KMS-11 (cell line): ENCODE measurements at regions not wholly inside any gene's neighbourhood (a gene's known extent, or its start where the extent isn't known, plus 50 kb on each side); places are given as distances from the start of the nearest gene placed in this dataset.

Source experiments
- H2AFZ ChIP-seq: fragments of 200-600 bp; sonication (generic); 2 replicates; pipeline ENCODE4 v1.6.1; 2016; ENCODE audit warnings: antibody characterized with exemption, mixed run types, low read depth
- H3K27ac ChIP-seq: fragments of 200-600 bp; sonication (generic); 2 replicates; pipeline ENCODE4 v1.6.1; 2016; ENCODE audit warnings: mild to moderate bottlenecking, mixed run types
- H3K27me3 ChIP-seq: fragments of 200-600 bp; sonication (generic); 2 replicates; pipeline ENCODE4 v1.6.1; 2017; ENCODE audit warnings: mild to moderate bottlenecking, low read depth, mixed run types, moderate library complexity; ENCODE audit not compliant: insufficient read depth
- H3K36me3 ChIP-seq: fragments of 200-600 bp; sonication (generic); 2 replicates; pipeline ENCODE4 v1.6.1; 2017; ENCODE audit warnings: mild to moderate bottlenecking, mixed run types; ENCODE audit not compliant: insufficient read depth
- H3K4me1 ChIP-seq: fragments of 200-600 bp; sonication (generic); 2 replicates; pipeline ENCODE4 v1.6.1; 2016; ENCODE audit warnings: mild to moderate bottlenecking, low read depth, mixed run types; ENCODE audit not compliant: poor library complexity, severe bottlenecking
- H3K4me2 ChIP-seq: fragments of 200-600 bp; sonication (generic); 2 replicates; pipeline ENCODE4 v1.7.0; 2016; ENCODE audit warnings: mild to moderate bottlenecking, mixed run types
- H3K4me3 ChIP-seq: fragments of 200-600 bp; sonication (generic); IDR thresholded peaks from 2 replicates; pipeline ENCODE4 v1.6.1; 2017; ENCODE audit warnings: low read depth, low read length, mixed read lengths; ENCODE audit not compliant: insufficient read depth
- H3K79me2 ChIP-seq: fragments of 200-600 bp; sonication (generic); 2 replicates; pipeline ENCODE4 v1.6.1; 2016; ENCODE audit warnings: low read depth, mixed run types; ENCODE audit not compliant: insufficient read depth
- H3K9ac ChIP-seq: fragments of 200-600 bp; sonication (generic); 2 replicates; pipeline ENCODE4 v1.6.1; 2016; ENCODE audit warnings: mild to moderate bottlenecking, mixed run types
- H4K20me1 ChIP-seq: fragments of 200-600 bp; sonication (generic); 2 replicates; pipeline ENCODE4 v1.6.1; 2016; ENCODE audit warnings: mild to moderate bottlenecking, mixed run types; ENCODE audit not compliant: insufficient read depth
- TF ChIP-seq, protein P1 (sequence below): fragments of 200-600 bp; sonication (generic); conservative IDR thresholded peaks from 2 replicates; pipeline ENCODE4 v1.6.1; 2017; ENCODE audit warnings: low read depth, mild to moderate bottlenecking, antibody characterized with exemption, low read length, moderate library complexity, mixed read lengths

- Histone ChIP-seq H3K27me3 (no peaks in the 10 kb centered on the region), H3K36me3 (no peaks in the 10 kb centered on the region), H3K4me3 (no peak overlapping the region), H3K9ac (no peak overlapping the region), H2AFZ (no peak overlapping the region), H3K27ac (no peak overlapping the region), H3K4me1 (no peaks in the 10 kb centered on the region), H3K4me2 (no peak overlapping the region), H3K79me2 (no peaks in the 10 kb centered on the region), H4K20me1 (no peaks in the 10 kb centered on the region)
- TF ChIP-seq, protein P1, sequence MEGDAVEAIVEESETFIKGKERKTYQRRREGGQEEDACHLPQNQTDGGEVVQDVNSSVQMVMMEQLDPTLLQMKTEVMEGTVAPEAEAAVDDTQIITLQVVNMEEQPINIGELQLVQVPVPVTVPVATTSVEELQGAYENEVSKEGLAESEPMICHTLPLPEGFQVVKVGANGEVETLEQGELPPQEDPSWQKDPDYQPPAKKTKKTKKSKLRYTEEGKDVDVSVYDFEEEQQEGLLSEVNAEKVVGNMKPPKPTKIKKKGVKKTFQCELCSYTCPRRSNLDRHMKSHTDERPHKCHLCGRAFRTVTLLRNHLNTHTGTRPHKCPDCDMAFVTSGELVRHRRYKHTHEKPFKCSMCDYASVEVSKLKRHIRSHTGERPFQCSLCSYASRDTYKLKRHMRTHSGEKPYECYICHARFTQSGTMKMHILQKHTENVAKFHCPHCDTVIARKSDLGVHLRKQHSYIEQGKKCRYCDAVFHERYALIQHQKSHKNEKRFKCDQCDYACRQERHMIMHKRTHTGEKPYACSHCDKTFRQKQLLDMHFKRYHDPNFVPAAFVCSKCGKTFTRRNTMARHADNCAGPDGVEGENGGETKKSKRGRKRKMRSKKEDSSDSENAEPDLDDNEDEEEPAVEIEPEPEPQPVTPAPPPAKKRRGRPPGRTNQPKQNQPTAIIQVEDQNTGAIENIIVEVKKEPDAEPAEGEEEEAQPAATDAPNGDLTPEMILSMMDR: no peak
Observed at GRCh38 chr4:30912098-30912714, 192.0 kb downstream of the PCDH7 start.

GRCh38 chr4:30916337-30917274 lies 196.4 kb downstream of the PCDH7 start:
- Histone ChIP-seq H3K4me3 (no peak overlapping the region), H3K27me3 (no peaks in the 10 kb centered on the region), H2AFZ (no peak overlapping the region), H3K4me2 (no peak overlapping the region), H3K27ac (no peak overlapping the region), H3K36me3 (no peaks in the 10 kb centered on the region), H4K20me1 (no peaks in the 10 kb centered on the region), H3K79me2 (no peaks in the 10 kb centered on the region), H3K9ac (no peak overlapping the region), H3K4me1 (no peaks in the 10 kb centered on the region)
- TF ChIP-seq, protein P1: no peak

DNA sequence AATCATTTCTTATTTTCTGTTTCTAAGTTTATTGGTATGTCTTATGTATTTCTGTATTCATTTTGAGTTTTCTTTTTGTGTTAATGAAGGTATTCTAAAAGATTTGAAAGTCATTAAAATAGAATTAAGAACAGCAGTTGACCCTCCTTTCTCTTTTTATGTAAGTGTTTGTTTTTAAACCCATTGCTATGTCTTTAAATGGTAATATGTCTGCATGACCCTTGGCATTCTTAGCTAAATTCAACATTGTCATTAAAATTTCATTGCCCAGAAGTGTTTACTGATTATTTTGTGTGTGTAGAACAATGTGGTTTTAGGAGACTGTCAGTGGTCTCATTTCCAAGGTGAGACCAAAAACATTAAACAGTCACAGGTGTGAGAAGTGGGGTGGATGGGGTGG lies 197.8 kb downstream of the PCDH7 start:
- H2AFZ ChIP-seq: no peak overlapping the region
- H3K4me1 ChIP-seq: no peaks in the 10 kb centered on the region
- no peaks in the 10 kb centered on the region for H3K27me3 ChIP-seq
- TF ChIP-seq, protein P1: no peak
- no peak overlapping the region for H3K4me2 ChIP-seq
- H3K79me2 ChIP-seq: no peaks in the 10 kb centered on the region
- H3K27ac ChIP-seq: no peak overlapping the region
- no peak overlapping the region for H3K9ac ChIP-seq
- H4K20me1 ChIP-seq: no peaks in the 10 kb centered on the region
- H3K36me3 ChIP-seq: no peaks in the 10 kb centered on the region
- H3K4me3 ChIP-seq: no peak overlapping the region

- Histone ChIP-seq H3K27ac (no peak overlapping the region), H2AFZ (no peak overlapping the region), H3K27me3 (no peaks in the 10 kb centered on the region), H3K79me2 (no peaks in the 10 kb centered on the region), H3K9ac (no peak overlapping the region), H3K4me3 (no peak overlapping the region), H3K4me1 (no peaks in the 10 kb centered on the region), H3K36me3 (no peaks in the 10 kb centered on the region), H3K4me2 (no peak overlapping the region), H4K20me1 (no peaks in the 10 kb centered on the region)
- TF ChIP-seq, protein P1: no peak
Observed at GRCh38 chr4:30919458-30919857, 199.3 kb downstream of the PCDH7 start.
